ENCODE measurements at regions not wholly inside any gene's neighbourhood (a gene's known extent, or its start where the extent isn't known, plus 50 kb on each side); places are given as distances from the start of the nearest gene placed in this dataset.

GRCh38 chr18:8998481-8999217 lies 103.8 kb upstream of the NDUFV2 start (continued):
- TF ChIP-seq NFYB (IDR thresholded peaks at IDR 0.05; ENCODE audit: extremely low read depth, insufficient read length) (no peak), ZNF75A (CRISPR knock-in tag; IDR thresholded peaks at IDR 0.05) (no peak), MYNN (IDR thresholded peaks at IDR 0.05) (no peak), MYNN (CRISPR knock-in tag; IDR thresholded peaks at IDR 0.05) (no peak), FOXJ3 (CRISPR knock-in tag; IDR thresholded peaks at IDR 0.05) (0 out of 2 replicates have a peak, but pooled peaks have one; percentile 11), KDM2B (CRISPR knock-in tag; IDR thresholded peaks at IDR 0.05) (no peak), ZFPM2 (CRISPR knock-in tag; IDR thresholded peaks at IDR 0.05) (no peak), HNRNPL (IDR thresholded peaks at IDR 0.05; ENCODE audit: low read depth, low read length) (no peak), GATA2 (CRISPR knock-in tag; IDR thresholded peaks at IDR 0.05) (0 out of 2 replicates have a peak, but pooled peaks have one; percentile 17), MEIS2 (IDR thresholded peaks at IDR 0.05; ENCODE audit: partially characterized antibody) (peak; percentile 99), ZBTB40 (IDR thresholded peaks at IDR 0.05) (0 out of 2 replicates have a peak, but pooled peaks have one; percentile 43), ZBTB40 (CRISPR knock-in tag; IDR thresholded peaks at IDR 0.05) (no peak), DNMT1 (IDR thresholded peaks at IDR 0.05) (no peak), ZNF511 (CRISPR knock-in tag; IDR thresholded peaks at IDR 0.05) (no peak), OTX1 (CRISPR knock-in tag; IDR thresholded peaks at IDR 0.05) (no peak), HNRNPLL (IDR thresholded peaks at IDR 0.05; ENCODE audit: low read depth, low read length, poor library complexity, severe bottlenecking) (no peak), CEBPG (CRISPR knock-in tag; IDR thresholded peaks at IDR 0.05) (no peak), CEBPG (tag; conservative IDR thresholded peaks at IDR 0.05 in 1 of 2, IDR thresholded peaks at IDR 0.05 in 1 of 2) (peak in 1 of 2 experiments; percentile 59; a peak in 1 of 4 replicates), NR4A1 (CRISPR knock-in tag; IDR thresholded peaks at IDR 0.05) (no peak), NR4A1 (tag; IDR thresholded peaks at IDR 0.05) (peak; percentile 58)
- TF ChIP-seq, protein P1, sequence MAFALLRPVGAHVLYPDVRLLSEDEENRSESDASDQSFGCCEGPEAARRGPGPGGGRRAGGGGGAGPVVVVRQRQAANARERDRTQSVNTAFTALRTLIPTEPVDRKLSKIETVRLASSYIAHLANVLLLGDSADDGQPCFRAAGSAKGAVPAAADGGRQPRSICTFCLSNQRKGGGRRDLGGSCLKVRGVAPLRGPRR (CRISPR knock-in tag; IDR thresholded peaks at IDR 0.05) = no peak

Measured in K562 (cell line).